ENCODE measurements at regions not wholly inside any gene's neighbourhood (a gene's known extent, or its start where the extent isn't known, plus 50 kb on each side); places are given as distances from the start of the nearest gene placed in this dataset.
"Not testable (repeated sequence)": the region's sequence is repeated elsewhere in the genome, so short reads cannot be mapped to it uniquely, and the experiment has no call there.

DNA sequence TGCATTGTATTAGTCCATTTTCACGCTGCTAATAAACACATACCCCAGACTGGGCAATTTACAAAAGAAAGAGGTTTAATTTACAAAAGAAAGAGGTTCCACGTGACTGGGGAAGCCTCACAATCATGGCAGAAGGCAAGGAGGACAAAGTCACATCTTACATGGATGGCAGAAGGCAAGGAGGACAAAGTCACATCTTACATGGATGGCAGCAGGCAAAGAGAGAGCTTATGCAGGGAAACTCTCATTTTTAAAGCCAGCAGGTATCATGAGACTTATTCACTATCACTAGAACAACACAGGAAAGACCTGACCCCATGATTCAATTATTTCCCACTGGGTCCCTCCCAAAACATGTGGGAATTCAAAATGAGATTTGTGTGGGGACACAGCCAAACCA lies 223.3 kb upstream of the SLC39A10 start:
- not testable (repeated sequence) for H3K4me1 ChIP-seq (ENCODE audit: insufficient read depth, low read length); H3K36me3 ChIP-seq (ENCODE audit: insufficient read depth, low read length); H3K4me3 ChIP-seq (ENCODE audit: low read length); H3K27me3 ChIP-seq (ENCODE audit: insufficient read depth, low read length); H3K9ac ChIP-seq (ENCODE audit: low read depth, low read length); H3K27ac ChIP-seq (ENCODE audit: low read depth, low read length)
- 0 out of 2 replicates have a peak, but pooled peaks cover 17% of the 10 kb centered on the region for H3K9me3 ChIP-seq (ENCODE audit: insufficient read depth, low read depth, low read length)
- WGBS, result 45% methylated on average over 1 of the region's 2 CpGs

DNA sequence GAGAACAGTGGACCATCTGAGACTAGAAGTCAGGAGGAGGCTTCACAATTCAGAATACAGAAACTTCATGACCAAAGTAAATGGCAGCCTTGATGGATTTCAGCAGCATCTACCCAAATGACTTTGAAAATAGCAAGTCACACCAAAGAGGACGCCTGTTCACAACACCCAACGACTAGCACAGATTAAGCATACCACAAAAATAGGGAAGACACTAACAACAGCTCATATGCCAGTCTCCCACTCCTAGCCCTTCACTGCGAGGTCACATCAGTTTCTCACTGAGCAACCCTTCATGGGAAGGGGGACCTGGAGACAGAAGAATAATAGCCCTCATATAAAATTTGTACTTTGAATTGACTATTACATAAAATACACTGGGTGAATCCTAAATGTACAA lies 228.4 kb upstream of the SLC39A10 start:
- H3K4me1 ChIP-seq (ENCODE audit: insufficient read depth, low read length), result peaks cover 7% of the 10 kb centered on the region
- no peak overlapping the region for H3K9ac ChIP-seq (ENCODE audit: low read depth, low read length)
- H3K27ac ChIP-seq (ENCODE audit: low read depth, low read length), result no peak overlapping the region
- H3K9me3 ChIP-seq (ENCODE audit: insufficient read depth, low read depth, low read length), result 0 out of 2 replicates have a peak, but pooled peaks cover 5% of the 10 kb centered on the region
- H3K27me3 ChIP-seq (ENCODE audit: insufficient read depth, low read length), result no peaks in the 10 kb centered on the region
- H3K4me3 ChIP-seq (ENCODE audit: low read length), result no peak overlapping the region
- 98% methylated on average over 3 of the region's 3 CpGs for WGBS
- H3K36me3 ChIP-seq (ENCODE audit: insufficient read depth, low read length), result no peaks in the 10 kb centered on the region

DNA sequence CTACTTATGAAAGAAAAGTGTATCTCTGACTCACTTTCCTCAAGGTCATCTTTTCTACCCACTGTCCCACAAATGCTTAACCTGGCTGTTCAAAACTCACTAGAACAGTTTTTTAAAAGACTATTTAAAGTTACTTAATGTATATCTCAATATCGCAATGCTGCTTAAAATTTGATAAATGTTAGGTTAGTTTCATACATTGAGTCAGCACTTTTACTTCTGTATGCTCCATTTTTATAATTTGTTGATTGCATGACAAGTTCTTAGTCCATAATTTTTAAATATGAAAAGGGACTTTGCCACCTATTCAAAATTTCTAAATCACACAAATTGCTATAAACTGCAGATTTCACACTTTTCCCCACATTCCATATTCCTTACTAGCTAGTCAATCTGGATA lies 231.7 kb upstream of the SLC39A10 start:
- WGBS, result no CpG with 5 or more reads among the region's 1 CpG
- Histone ChIP-seq H3K27ac (ENCODE audit: low read depth, low read length) (no peak overlapping the region), H3K27me3 (ENCODE audit: insufficient read depth, low read length) (no peaks in the 10 kb centered on the region), H3K4me3 (ENCODE audit: low read length) (no peak overlapping the region), H3K4me1 (ENCODE audit: insufficient read depth, low read length) (peaks cover 7% of the 10 kb centered on the region), H3K9me3 (ENCODE audit: insufficient read depth, low read depth, low read length) (no peaks in the 10 kb centered on the region), H3K36me3 (ENCODE audit: insufficient read depth, low read length) (no peaks in the 10 kb centered on the region), H3K9ac (ENCODE audit: low read depth, low read length) (no peak overlapping the region)

DNA sequence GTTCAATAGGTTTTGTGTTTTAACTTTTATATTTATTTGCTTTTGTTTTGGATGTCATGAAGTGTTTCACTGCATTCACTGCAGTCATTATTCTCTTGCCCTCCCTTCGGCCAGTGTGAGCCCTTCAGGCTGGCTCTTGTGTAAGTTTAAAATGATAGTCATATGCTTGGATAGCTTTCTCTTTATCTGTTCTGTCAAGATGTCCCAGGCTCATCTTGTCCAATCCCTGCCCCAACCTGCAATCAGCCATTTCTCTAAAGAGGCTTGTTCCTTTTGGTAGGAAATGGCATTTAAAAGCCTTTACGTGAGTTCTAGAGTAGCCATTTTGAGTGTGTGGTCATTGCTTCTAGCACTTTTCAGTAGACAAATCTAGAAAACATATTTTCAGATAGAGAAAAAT lies 238.0 kb upstream of the SLC39A10 start:
- Histone ChIP-seq H3K36me3 (ENCODE audit: insufficient read depth, low read length) (no peaks in the 10 kb centered on the region), H3K27me3 (ENCODE audit: insufficient read depth, low read length) (no peaks in the 10 kb centered on the region), H3K27ac (ENCODE audit: low read depth, low read length) (no peak overlapping the region), H3K4me3 (ENCODE audit: low read length) (no peak overlapping the region), H3K9me3 (ENCODE audit: insufficient read depth, low read depth, low read length) (no peaks in the 10 kb centered on the region), H3K9ac (ENCODE audit: low read depth, low read length) (no peak overlapping the region), H3K4me1 (ENCODE audit: insufficient read depth, low read length) (no peaks in the 10 kb centered on the region)
- WGBS, result 93% methylated on average over 2 of the region's 2 CpGs

DNA sequence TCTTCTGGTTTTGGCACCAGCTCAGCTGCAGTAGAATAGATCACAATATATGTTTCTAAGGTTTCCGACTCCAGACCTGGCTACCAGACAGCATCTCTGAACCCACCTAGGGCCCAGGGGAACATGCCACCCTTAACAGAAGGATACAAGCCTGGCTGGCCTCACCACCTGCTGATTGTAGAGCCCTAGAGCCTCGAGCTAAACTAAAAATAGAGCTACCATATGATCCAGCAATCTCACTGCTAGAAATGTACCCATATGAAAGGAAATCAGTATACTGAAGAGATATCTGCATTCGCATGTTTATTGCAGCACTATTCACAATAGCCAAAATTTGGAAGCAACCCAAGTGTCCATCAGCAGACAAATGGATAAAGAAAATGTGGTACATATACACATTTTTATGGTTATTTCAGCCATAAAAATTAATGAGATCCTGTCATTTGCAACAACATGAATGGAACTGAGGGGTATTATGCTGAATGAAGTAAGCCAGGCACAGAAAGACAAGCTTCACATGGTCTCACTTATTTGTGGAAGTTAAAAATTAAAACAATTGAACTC lies 242.4 kb upstream of the SLC39A10 start:
- Histone ChIP-seq H3K27me3 (ENCODE audit: insufficient read depth, low read length) (no peaks in the 10 kb centered on the region), H3K9ac (ENCODE audit: low read depth, low read length) (no peak overlapping the region), H3K4me3 (ENCODE audit: low read length) (no peak overlapping the region), H3K4me1 (ENCODE audit: insufficient read depth, low read length) (peaks cover 15% of the 10 kb centered on the region), H3K9me3 (ENCODE audit: insufficient read depth, low read depth, low read length) (no peaks in the 10 kb centered on the region), H3K27ac (ENCODE audit: low read depth, low read length) (no peak overlapping the region), H3K36me3 (ENCODE audit: insufficient read depth, low read length) (no peaks in the 10 kb centered on the region)
- 88% methylated on average over 3 of the region's 3 CpGs for WGBS

DNA sequence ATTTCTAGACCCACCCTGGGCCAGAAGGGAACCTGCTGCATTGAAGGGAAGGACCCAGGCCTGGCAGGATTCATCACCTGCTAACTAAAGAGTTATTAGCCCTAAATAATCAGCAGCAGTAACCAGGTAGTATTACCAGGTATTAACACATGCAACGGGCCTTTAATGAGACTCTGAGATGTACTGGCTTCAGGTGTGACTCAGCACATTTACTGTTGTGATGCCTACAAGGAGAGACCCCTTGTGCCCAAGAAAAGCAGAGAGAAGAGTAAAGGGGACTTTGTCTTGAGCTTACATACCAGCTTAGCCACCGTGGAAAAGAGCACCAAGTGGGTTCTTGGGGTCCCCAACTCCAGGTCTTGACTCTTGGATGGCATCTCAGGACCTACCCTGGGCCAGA lies 243.1 kb upstream of the SLC39A10 start:
- Histone ChIP-seq H3K4me3 (ENCODE audit: low read length) (no peak overlapping the region), H3K4me1 (ENCODE audit: insufficient read depth, low read length) (peaks cover 16% of the 10 kb centered on the region), H3K27ac (ENCODE audit: low read depth, low read length) (no peak overlapping the region), H3K9me3 (ENCODE audit: insufficient read depth, low read depth, low read length) (no peaks in the 10 kb centered on the region), H3K9ac (ENCODE audit: low read depth, low read length) (no peak overlapping the region), H3K27me3 (ENCODE audit: insufficient read depth, low read length) (no peaks in the 10 kb centered on the region), H3K36me3 (ENCODE audit: insufficient read depth, low read length) (no peaks in the 10 kb centered on the region)
- 91% methylated on average over 2 of the region's 2 CpGs for WGBS

DNA sequence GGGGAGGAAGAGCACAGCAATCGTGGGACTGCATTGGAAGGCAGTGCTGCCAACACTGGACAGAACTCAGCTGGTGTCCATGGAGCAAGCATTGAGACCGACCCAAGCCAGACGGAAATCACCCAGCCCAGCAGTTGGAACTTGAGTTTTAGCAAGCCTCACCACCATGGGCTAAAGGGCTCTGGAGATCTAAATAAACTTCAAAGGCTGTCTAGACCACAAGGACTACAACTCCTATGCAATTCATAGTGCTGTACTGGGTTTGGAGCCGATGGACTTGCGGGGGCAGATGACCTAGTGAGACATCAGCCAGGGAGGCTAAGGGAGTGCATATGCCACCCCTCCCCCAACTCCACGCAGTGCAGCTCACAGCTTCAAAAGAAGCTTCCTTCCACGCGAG lies 243.6 kb upstream of the SLC39A10 start:
- Histone ChIP-seq H3K27ac (ENCODE audit: low read depth, low read length) (no peak overlapping the region), H3K4me3 (ENCODE audit: low read length) (no peak overlapping the region), H3K9me3 (ENCODE audit: insufficient read depth, low read depth, low read length) (no peaks in the 10 kb centered on the region), H3K9ac (ENCODE audit: low read depth, low read length) (no peak overlapping the region), H3K27me3 (ENCODE audit: insufficient read depth, low read length) (no peaks in the 10 kb centered on the region), H3K4me1 (ENCODE audit: insufficient read depth, low read length) (peaks cover 16% of the 10 kb centered on the region), H3K36me3 (ENCODE audit: insufficient read depth, low read length) (no peaks in the 10 kb centered on the region)
- 79% methylated on average over 8 of the region's 8 CpGs for WGBS

DNA sequence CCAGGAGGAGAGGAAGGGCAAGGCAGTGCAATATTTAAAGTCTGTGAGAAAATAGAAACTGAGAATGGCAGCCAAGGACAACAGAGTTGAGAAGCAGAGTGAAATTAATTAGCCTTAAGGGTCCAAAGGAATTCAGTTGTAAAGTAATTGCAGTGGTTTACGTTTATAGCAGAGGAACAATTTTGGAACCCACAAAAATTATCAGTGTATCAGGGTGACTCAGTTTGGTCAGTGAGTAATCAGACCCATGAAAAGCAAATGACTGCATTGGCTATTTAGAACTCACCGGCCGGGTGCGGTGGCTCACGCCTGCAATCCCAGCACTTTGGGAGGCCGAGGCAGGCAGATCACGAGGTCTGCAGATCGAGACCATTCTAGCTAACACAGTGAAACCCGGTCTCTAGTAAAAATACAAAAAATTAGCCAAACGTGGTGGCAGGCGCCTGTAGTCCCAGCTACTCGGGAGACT lies 245.8 kb upstream of the SLC39A10 start:
- Histone ChIP-seq H3K4me3 (ENCODE audit: low read length) (no peak overlapping the region), H3K27ac (ENCODE audit: low read depth, low read length) (no peak overlapping the region), H3K27me3 (ENCODE audit: insufficient read depth, low read length) (no peaks in the 10 kb centered on the region), H3K9me3 (ENCODE audit: insufficient read depth, low read depth, low read length) (no peaks in the 10 kb centered on the region), H3K9ac (ENCODE audit: low read depth, low read length) (no peak overlapping the region), H3K36me3 (ENCODE audit: insufficient read depth, low read length) (no peaks in the 10 kb centered on the region), H3K4me1 (ENCODE audit: insufficient read depth, low read length) (peaks cover 28% of the 10 kb centered on the region)
- WGBS, result 96% methylated on average over 12 of the region's 12 CpGs

DNA sequence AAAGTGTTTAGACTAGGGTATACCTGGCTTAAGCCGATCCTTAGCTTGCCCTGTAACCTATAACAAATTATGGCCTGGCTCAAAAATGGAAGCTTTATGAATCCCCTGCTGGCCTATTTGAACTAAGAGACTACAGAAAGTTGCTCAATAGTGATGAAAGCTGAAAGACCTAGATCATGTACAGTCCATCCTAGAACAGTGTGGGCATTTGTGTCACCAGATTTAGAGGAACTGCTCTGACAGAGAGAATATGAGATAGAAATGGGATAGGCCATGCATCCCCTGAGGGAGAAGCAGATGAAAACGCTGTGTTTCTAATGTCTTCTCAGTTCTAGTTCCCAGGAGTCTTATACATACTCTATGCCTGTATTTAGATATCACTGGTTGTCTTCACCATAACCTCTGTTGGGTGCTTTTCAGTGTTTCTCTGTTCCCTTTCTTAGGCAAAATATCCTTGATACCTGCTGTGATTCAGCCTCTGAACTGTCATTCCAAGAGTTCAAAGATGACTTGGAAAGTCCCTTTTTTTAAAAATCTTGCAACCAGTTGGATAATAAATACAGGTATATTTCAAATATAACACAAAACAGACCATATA lies 246.9 kb upstream of the SLC39A10 start:
- H3K27ac ChIP-seq (ENCODE audit: low read depth, low read length), result no peak overlapping the region
- no peaks in the 10 kb centered on the region for H3K9me3 ChIP-seq (ENCODE audit: insufficient read depth, low read depth, low read length)
- peaks cover 28% of the 10 kb centered on the region for H3K4me1 ChIP-seq (ENCODE audit: insufficient read depth, low read length)
- no peaks in the 10 kb centered on the region for H3K27me3 ChIP-seq (ENCODE audit: insufficient read depth, low read length)
- WGBS, result 51% methylated on average over 2 of the region's 2 CpGs
- no peak overlapping the region for H3K4me3 ChIP-seq (ENCODE audit: low read length)
- no peak overlapping the region for H3K9ac ChIP-seq (ENCODE audit: low read depth, low read length)
- H3K36me3 ChIP-seq (ENCODE audit: insufficient read depth, low read length), result no peaks in the 10 kb centered on the region

DNA sequence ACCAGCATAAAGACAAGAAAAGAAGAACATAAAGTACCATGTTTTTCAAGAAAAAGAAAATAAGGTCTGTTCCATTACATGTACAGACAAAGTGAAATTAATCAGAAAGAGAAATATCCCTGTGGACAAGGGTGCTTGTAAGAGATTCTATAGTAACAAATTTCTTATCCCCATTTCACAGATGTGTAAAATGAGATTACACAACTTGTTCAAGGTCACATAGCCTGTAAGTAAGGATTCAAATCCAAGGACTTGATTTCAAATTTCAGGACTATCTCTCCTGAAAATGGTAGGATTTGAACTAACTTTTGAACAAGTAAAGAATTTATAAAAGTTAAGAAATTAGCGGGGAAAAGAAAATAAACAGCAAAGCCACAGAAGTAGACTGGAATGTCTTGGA lies 248.2 kb upstream of the SLC39A10 start:
- H3K27ac ChIP-seq (ENCODE audit: low read depth, low read length), result no peak overlapping the region
- H3K36me3 ChIP-seq (ENCODE audit: insufficient read depth, low read length), result no peaks in the 10 kb centered on the region
- no peak overlapping the region for H3K9ac ChIP-seq (ENCODE audit: low read depth, low read length)
- H3K4me1 ChIP-seq (ENCODE audit: insufficient read depth, low read length), result peaks cover 28% of the 10 kb centered on the region
- H3K4me3 ChIP-seq (ENCODE audit: low read length), result no peak overlapping the region
- WGBS, result 96% methylated on average over 1 of the region's 1 CpG
- no peaks in the 10 kb centered on the region for H3K9me3 ChIP-seq (ENCODE audit: insufficient read depth, low read depth, low read length)
- no peaks in the 10 kb centered on the region for H3K27me3 ChIP-seq (ENCODE audit: insufficient read depth, low read length)

DNA sequence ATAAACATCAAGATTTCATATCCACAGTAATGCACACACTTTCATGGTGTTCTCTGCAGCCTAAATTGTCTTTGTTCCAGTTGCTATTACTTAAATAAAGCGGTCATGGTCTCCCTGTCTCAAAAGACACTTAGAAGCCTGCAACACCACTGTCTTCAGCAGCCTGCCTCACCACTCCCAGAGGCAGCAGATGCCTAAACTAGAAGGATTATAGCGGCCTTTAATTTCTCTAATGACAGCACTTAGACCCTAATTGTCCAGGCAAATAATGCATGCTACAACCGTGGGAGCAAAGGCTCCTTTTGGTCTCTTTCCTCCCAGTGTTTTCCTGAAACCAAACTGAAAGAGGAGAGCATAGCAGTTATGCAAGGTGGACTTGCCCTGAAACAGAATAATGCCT lies 248.8 kb upstream of the SLC39A10 start:
- no peak overlapping the region for H3K9ac ChIP-seq (ENCODE audit: low read depth, low read length)
- no peaks in the 10 kb centered on the region for H3K36me3 ChIP-seq (ENCODE audit: insufficient read depth, low read length)
- 87% methylated on average over 3 of the region's 3 CpGs for WGBS
- H3K9me3 ChIP-seq (ENCODE audit: insufficient read depth, low read depth, low read length), result no peaks in the 10 kb centered on the region
- H3K27me3 ChIP-seq (ENCODE audit: insufficient read depth, low read length), result no peaks in the 10 kb centered on the region
- no peak overlapping the region for H3K27ac ChIP-seq (ENCODE audit: low read depth, low read length)
- peaks cover 23% of the 10 kb centered on the region for H3K4me1 ChIP-seq (ENCODE audit: insufficient read depth, low read length)
- no peak overlapping the region for H3K4me3 ChIP-seq (ENCODE audit: low read length)

DNA sequence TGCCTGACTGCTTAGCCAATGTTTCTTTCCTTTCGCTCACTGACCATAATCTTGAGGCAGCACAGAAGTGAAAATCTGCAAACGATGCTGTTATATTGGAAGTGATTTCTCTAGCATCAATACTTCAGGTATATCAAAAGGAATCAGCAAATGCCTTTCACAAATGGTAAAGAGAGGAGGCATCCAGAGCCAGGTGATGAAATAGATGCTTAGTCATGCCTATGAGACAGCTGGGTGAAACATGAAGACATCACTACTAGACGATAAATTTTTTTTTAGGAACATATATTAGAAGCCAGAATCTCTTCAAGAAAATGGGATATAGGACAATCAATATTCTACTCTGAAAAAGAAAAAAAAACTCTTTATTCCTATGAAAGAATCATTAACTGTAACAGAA lies 249.2 kb upstream of the SLC39A10 start:
- Histone ChIP-seq H3K4me1 (ENCODE audit: insufficient read depth, low read length) (peaks cover 22% of the 10 kb centered on the region), H3K4me3 (ENCODE audit: low read length) (no peak overlapping the region), H3K36me3 (ENCODE audit: insufficient read depth, low read length) (no peaks in the 10 kb centered on the region), H3K9me3 (ENCODE audit: insufficient read depth, low read depth, low read length) (no peaks in the 10 kb centered on the region), H3K9ac (ENCODE audit: low read depth, low read length) (no peak overlapping the region), H3K27me3 (ENCODE audit: insufficient read depth, low read length) (no peaks in the 10 kb centered on the region), H3K27ac (ENCODE audit: low read depth, low read length) (no peak overlapping the region)
- WGBS, result 100% methylated on average over 2 of the region's 3 CpGs
